PC-3 (cell line): ENCODE measurements at regions not wholly inside any gene's neighbourhood (a gene's known extent, or its start where the extent isn't known, plus 50 kb on each side); places are given as distances from the start of the nearest gene placed in this dataset.
"Not testable (repeated sequence)": the region's sequence is repeated elsewhere in the genome, so short reads cannot be mapped to it uniquely, and the experiment has no call there.

Experiments
- ATAC-seq: fragments of 200-7000 bp; cut with Tn5 transposase; 2 replicates; pipeline ENCODE4 v1.9.1; 2020; ENCODE audit warnings: mild to moderate bottlenecking, moderate library complexity
- BruUV-seq: library from RNA; stranded (reverse); fragments of 400-500 nt; replicated peaks from 2 replicates; lab custom pipeline; 2021; lab: Mats Ljungman, UMichigan
- CTCF ChIA-PET: fragments of 300-600 bp; sonication (Branson Sonifier 250); formaldehyde crosslinking; loops from one replicate; lab custom pipeline; 2022; ENCODE audit warnings: antibody characterized with exemption; lab: Charles Lee
- POLR2A ChIA-PET: fragments of 300-600 bp; sonication (Branson Sonifier 250); formaldehyde crosslinking; loops from one replicate; lab custom pipeline; 2022; ENCODE audit warnings: antibody characterized with exemption; ENCODE audit not compliant: unreplicated experiment; lab: Charles Lee
- DNase-seq: peaks from one replicate; pipeline ENCODE4 v3.0.0-alpha.2; 2015
- H2AFZ ChIP-seq: fragments of 300-600 bp; sonication (generic); 2 replicates; pipeline ENCODE4 v1.6.0; 2016; ENCODE audit warnings: antibody characterized with exemption, low read length
- H3F3A ChIP-seq: fragments of 300-600 bp; sonication (generic); one replicate; pipeline ENCODE4 v1.6.0; 2017; ENCODE audit warnings: antibody characterized with exemption, low read length, control low read depth, mild to moderate bottlenecking; ENCODE audit not compliant: unreplicated experiment
- H3K27ac ChIP-seq: fragments of 300-600 bp; sonication (generic); 2 replicates; pipeline ENCODE4 v1.5.1; 2016; ENCODE audit warnings: mild to moderate bottlenecking, low read length
- H3K27me3 ChIP-seq: fragments of 300-600 bp; sonication (generic); 2 replicates; pipeline ENCODE4 v1.6.1; 2016; ENCODE audit warnings: low read length, mixed read lengths
- H3K36me3 ChIP-seq: fragments of 300-600 bp; sonication (generic); 2 replicates; pipeline ENCODE4 v1.6.1; 2016; ENCODE audit warnings: low read depth, mixed run types, low read length, mixed read lengths
- H3K4me1 ChIP-seq: fragments of 300-600 bp; sonication (generic); 2 replicates; pipeline ENCODE4 v1.5.1; 2016; ENCODE audit warnings: low read length; ENCODE audit not compliant: insufficient read depth
- H3K4me2 ChIP-seq: fragments of 300-600 bp; sonication (generic); 2 replicates; pipeline ENCODE4 v1.6.0; 2016; ENCODE audit warnings: low read length
- H3K4me3 ChIP-seq: fragments of 300-600 bp; sonication (generic); 2 replicates; pipeline ENCODE4 v1.5.1; 2016; ENCODE audit warnings: mild to moderate bottlenecking, low read length, mixed read lengths
- H3K79me2 ChIP-seq: fragments of 300-600 bp; sonication (generic); 2 replicates; pipeline ENCODE4 v1.6.1; 2017; ENCODE audit warnings: low read length, mixed read lengths
- H3K9ac ChIP-seq: fragments of 300-600 bp; sonication (generic); 2 replicates; pipeline ENCODE4 v1.6.0; 2016; ENCODE audit warnings: mild to moderate bottlenecking, low read length
- H3K9me2 ChIP-seq: fragments of 300-600 bp; sonication (generic); replicated peaks from 2 replicates; pipeline ENCODE4 v1.6.1; 2016; ENCODE audit warnings: mixed run types, low read length, mixed read lengths
- H3K9me3 ChIP-seq: fragments of 300-600 bp; sonication (generic); 2 replicates; pipeline ENCODE4 v1.6.1; 2016; ENCODE audit warnings: low read length, mixed read lengths
- H4K20me1 ChIP-seq: fragments of 300-600 bp; sonication (generic); 2 replicates; pipeline ENCODE4 v1.6.1; 2016; ENCODE audit warnings: low read length, mixed read lengths
- CTCF ChIP-seq: fragments of 300-600 bp; sonication (generic); conservative IDR thresholded peaks from 2 replicates; pipeline ENCODE4 v1.5.1; 2017; ENCODE audit warnings: antibody characterized with exemption, low read depth, mild to moderate bottlenecking, low read length
- EZH2 ChIP-seq: fragments of 300-600 bp; sonication (generic); IDR thresholded peaks from one replicate; pipeline ENCODE4 v1.6.1; 2017; ENCODE audit warnings: antibody characterized with exemption, mild to moderate bottlenecking, low read length; ENCODE audit not compliant: unreplicated experiment
- EZH2phosphoT487 ChIP-seq: fragments of 300-600 bp; sonication (generic); IDR thresholded peaks from 2 replicates; pipeline ENCODE4 v1.6.1; 2018; ENCODE audit warnings: mild to moderate bottlenecking, antibody characterized with exemption, low read length, borderline replicate concordance
- intact Hi-C: fragments of 100-400 bp; cut with micrococcal nuclease; formaldehyde crosslinking; loops from 2 replicates; pipeline ENCODE4 v1.9.0; 2023

GRCh38 chrX:35292522-35292921 is 349.9 kb downstream of the FAM47B start:
- no peak overlapping the region for H3K27ac ChIP-seq
- CTCF ChIA-PET: no interaction called here
- BruUV-seq: no TSS peak
- H3K9ac ChIP-seq: no peak overlapping the region
- H3K9me3 ChIP-seq: no peaks in the 10 kb centered on the region
- no peak overlapping the region for H2AFZ ChIP-seq
- ATAC-seq (no peak), DNase-seq (no peak)
- no peaks in the 10 kb centered on the region for H3K9me2 ChIP-seq
- H3K4me3 ChIP-seq: no peak overlapping the region
- POLR2A ChIA-PET: no interaction called here
- no peaks in the 10 kb centered on the region for H3K27me3 ChIP-seq
- H3K4me1 ChIP-seq: no peaks in the 10 kb centered on the region
- no peak overlapping the region for H3K4me2 ChIP-seq
- no peaks in the 10 kb centered on the region for H3F3A ChIP-seq
- H3K36me3 ChIP-seq: no peaks in the 10 kb centered on the region
- H3K79me2 ChIP-seq: no peaks in the 10 kb centered on the region
- intact Hi-C loops: no loop called here
- TF ChIP-seq EZH2phosphoT487 (no peak), EZH2 (no peak), CTCF (no peak)
- no peaks in the 10 kb centered on the region for H4K20me1 ChIP-seq

- H3K27me3 ChIP-seq, DNase-seq, H3K4me3 ChIP-seq, H3K36me3 ChIP-seq, BruUV-seq, H3K27ac ChIP-seq, H2AFZ ChIP-seq, H3K9me2 ChIP-seq, H3K9ac ChIP-seq, H3K79me2 ChIP-seq, H3K9me3 ChIP-seq, ATAC-seq, H3K4me1 ChIP-seq, H4K20me1 ChIP-seq, CTCF ChIA-PET, POLR2A ChIA-PET, H3K4me2 ChIP-seq, H3F3A ChIP-seq, intact Hi-C loops: not testable (repeated sequence)
Measured at GRCh38 chrX:35305037-35305436, 362.4 kb downstream of the FAM47B start.

- Histone ChIP-seq H3K4me2 (peak overlapping the region; percentile 61; the same call in 1 of the 2 replicates), H3K9ac (no peak overlapping the region), H3K27me3 (no peaks in the 10 kb centered on the region), H3K79me2 (no peaks in the 10 kb centered on the region), H3K9me3 (no peaks in the 10 kb centered on the region), H3F3A (no peaks in the 10 kb centered on the region), H3K9me2 (no peaks in the 10 kb centered on the region), H3K4me3 (no peak overlapping the region; the same call in 1 of the 2 replicates), H3K4me1 (no peaks in the 10 kb centered on the region; the same call in 1 of the 2 replicates), H2AFZ (no peak overlapping the region), H4K20me1 (no peaks in the 10 kb centered on the region), H3K36me3 (no peaks in the 10 kb centered on the region), H3K27ac (peak overlapping the region; percentile 69)
- TF ChIP-seq EZH2 (no peak), EZH2phosphoT487 (no peak), CTCF (no peak)
- no TSS peak for BruUV-seq
- POLR2A ChIA-PET: interaction anchor here (0.6 kb wide), 1 partner anchor 63 kb away, joined by 3 read pairs; no protein-coding TSS in a partner anchor
- intact Hi-C loops: no loop called here
- peak; percentile 40 for DNase-seq
- ATAC-seq: no peak
- CTCF ChIA-PET: no interaction called here
Measured at GRCh38 chrX:35339796-35340195, 397.2 kb downstream of the FAM47B start.
